Endodermal cell (in vitro differentiated cells): ENCODE measurements at regions not wholly inside any gene's neighbourhood (a gene's known extent, or its start where the extent isn't known, plus 50 kb on each side); places are given as distances from the start of the nearest gene placed in this dataset.

ENCODE experiments used
- DNase-seq: peaks from one replicate; pipeline ENCODE4 v3.0.0-alpha.2; 2017
- H3K27ac ChIP-seq: 2 replicates; pipeline ENCODE4 v1.5.1; 2013; ENCODE audit warnings: mild to moderate bottlenecking, low read depth, low read length, moderate library complexity
- H3K27me3 ChIP-seq: 2 replicates; pipeline ENCODE4 v1.6.1; 2013; ENCODE audit warnings: mild to moderate bottlenecking, low read length, moderate library complexity; ENCODE audit not compliant: insufficient read depth, control insufficient read depth, poor library complexity, severe bottlenecking
- H3K36me3 ChIP-seq: 2 replicates; pipeline ENCODE4 v1.7.0; 2013; ENCODE audit warnings: mild to moderate bottlenecking, low read length, moderate library complexity; ENCODE audit not compliant: control insufficient read depth, insufficient read depth
- H3K4me1 ChIP-seq: one replicate; pipeline ENCODE4 v1.7.0; 2013; ENCODE audit warnings: low read length; ENCODE audit not compliant: control insufficient read depth, insufficient read depth
- H3K4me3 ChIP-seq: 2 replicates; pipeline ENCODE4 v1.5.1; 2013; ENCODE audit warnings: mild to moderate bottlenecking, low read length, moderate library complexity
- H3K9ac ChIP-seq: 2 replicates; pipeline ENCODE4 v1.6.1; 2013; ENCODE audit warnings: mild to moderate bottlenecking, low read length, moderate library complexity; ENCODE audit not compliant: poor library complexity, severe bottlenecking; ENCODE audit errors: extremely low read depth
- H3K9me3 ChIP-seq: 2 replicates; pipeline ENCODE4 v1.6.1; 2013; ENCODE audit warnings: mild to moderate bottlenecking, low read length, moderate library complexity; ENCODE audit not compliant: control insufficient read depth
- H3K27ac Mint-ChIP-seq: 2 replicates; pipeline ENCODE4 v1.8.0; 2020; ENCODE audit warnings: mixed read lengths
- H3K27me3 Mint-ChIP-seq: 2 replicates; pipeline ENCODE4 v1.8.0; 2021; ENCODE audit warnings: mild to moderate bottlenecking, mixed read lengths; ENCODE audit not compliant: insufficient read depth
- H3K36me3 Mint-ChIP-seq: 2 replicates; pipeline ENCODE4 v1.8.0; 2020; ENCODE audit warnings: low read depth, mixed read lengths
- H3K4me1 Mint-ChIP-seq: 2 replicates; pipeline ENCODE4 v1.8.0; 2020; ENCODE audit warnings: mixed read lengths
- H3K4me3 Mint-ChIP-seq: 2 replicates; pipeline ENCODE4 v1.8.0; 2020; ENCODE audit warnings: mild to moderate bottlenecking, moderate library complexity, mixed read lengths
- H3K9me3 Mint-ChIP-seq: 2 replicates; pipeline ENCODE4 v1.8.0; 2020; ENCODE audit warnings: mild to moderate bottlenecking, mixed read lengths
- WGBS, 2 experiments: methylation state at CpG; one replicate each; pipeline versions ENCODE4 v1.1.5 to v1.1.7; 2013; ENCODE audit warnings: missing lambda C conversion rate in 2 of 2, mixed read lengths in 1 of 2; ENCODE audit not compliant: insufficient coverage in 1 of 2, insufficient read length in 1 of 2; 5-methylcytosine and 5-hydroxymethylcytosine counted together
- TF ChIP-seq, protein P1 (sequence below): fragments of 200-600 bp; sonication (generic); conservative IDR thresholded peaks from 2 replicates; pipeline ENCODE4 v1.5.0; 2021; ENCODE audit warnings: antibody characterized with exemption, mild to moderate bottlenecking

DNA sequence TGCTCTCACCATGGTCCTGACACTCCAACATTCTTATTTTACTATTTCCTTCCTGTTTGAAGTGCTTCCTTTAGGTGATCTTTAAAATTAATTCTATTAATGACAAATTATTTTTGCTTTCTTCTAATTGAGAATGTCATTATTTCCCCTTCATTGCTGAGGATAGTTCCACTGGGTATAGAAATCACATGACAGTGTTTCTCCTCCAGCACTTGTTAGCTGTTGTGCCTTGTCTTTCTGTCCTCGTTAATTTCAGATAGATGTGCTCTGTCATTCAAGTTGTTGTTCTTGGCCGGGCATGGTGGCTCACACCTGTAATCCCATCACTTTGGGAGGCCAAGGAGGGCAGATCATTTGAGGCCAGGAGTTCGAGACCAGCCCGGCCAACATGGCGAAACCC, 321.0 kb upstream of the RAB6C start:
- peaks cover 6% of the 10 kb centered on the region for H3K4me1 Mint-ChIP-seq
- H3K4me3 Mint-ChIP-seq, result no peak overlapping the region
- Histone ChIP-seq H3K27me3 (no peaks in the 10 kb centered on the region), H3K9ac (no peak overlapping the region), H3K4me3 (no peak overlapping the region), H3K4me1 (no peaks in the 10 kb centered on the region), H3K27ac (no peak overlapping the region), H3K36me3 (no peaks in the 10 kb centered on the region), H3K9me3 (no peaks in the 10 kb centered on the region)
- H3K36me3 Mint-ChIP-seq, result peaks cover 1% of the 10 kb centered on the region
- H3K27ac Mint-ChIP-seq, result no peak overlapping the region
- H3K9me3 Mint-ChIP-seq, result peaks cover 10% of the 10 kb centered on the region
- DNase-seq, result no peak
- WGBS, 2 experiments, result 93 to 94% methylated on average over 3 to 5 of the region's 5 CpGs
- H3K27me3 Mint-ChIP-seq, result peaks cover 11% of the 10 kb centered on the region
- TF ChIP-seq, protein P1, sequence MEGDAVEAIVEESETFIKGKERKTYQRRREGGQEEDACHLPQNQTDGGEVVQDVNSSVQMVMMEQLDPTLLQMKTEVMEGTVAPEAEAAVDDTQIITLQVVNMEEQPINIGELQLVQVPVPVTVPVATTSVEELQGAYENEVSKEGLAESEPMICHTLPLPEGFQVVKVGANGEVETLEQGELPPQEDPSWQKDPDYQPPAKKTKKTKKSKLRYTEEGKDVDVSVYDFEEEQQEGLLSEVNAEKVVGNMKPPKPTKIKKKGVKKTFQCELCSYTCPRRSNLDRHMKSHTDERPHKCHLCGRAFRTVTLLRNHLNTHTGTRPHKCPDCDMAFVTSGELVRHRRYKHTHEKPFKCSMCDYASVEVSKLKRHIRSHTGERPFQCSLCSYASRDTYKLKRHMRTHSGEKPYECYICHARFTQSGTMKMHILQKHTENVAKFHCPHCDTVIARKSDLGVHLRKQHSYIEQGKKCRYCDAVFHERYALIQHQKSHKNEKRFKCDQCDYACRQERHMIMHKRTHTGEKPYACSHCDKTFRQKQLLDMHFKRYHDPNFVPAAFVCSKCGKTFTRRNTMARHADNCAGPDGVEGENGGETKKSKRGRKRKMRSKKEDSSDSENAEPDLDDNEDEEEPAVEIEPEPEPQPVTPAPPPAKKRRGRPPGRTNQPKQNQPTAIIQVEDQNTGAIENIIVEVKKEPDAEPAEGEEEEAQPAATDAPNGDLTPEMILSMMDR, result no peak

DNA sequence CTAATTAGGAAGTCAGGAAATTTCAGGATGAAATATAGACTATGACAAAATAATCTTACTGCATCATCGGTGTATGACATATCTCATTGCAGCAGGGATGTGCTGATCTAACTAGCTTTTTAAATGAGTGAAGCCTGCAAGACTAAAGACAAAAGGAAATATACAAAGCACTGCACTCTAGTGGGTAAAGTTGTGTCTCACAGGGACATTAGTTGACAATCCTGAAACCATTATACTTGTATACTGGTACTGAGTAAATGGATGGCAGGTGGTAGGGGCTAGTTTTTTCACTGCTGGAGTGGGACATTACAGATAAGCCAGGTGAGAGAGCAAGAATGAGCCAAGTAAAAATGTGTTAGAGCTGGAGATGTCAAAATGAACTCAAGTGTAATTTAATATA, 317.5 kb upstream of the RAB6C start:
- H3K36me3 ChIP-seq, result no peaks in the 10 kb centered on the region
- H3K9me3 Mint-ChIP-seq, result peaks cover 10% of the 10 kb centered on the region
- H3K9ac ChIP-seq, result no peak overlapping the region
- H3K36me3 Mint-ChIP-seq, result peaks cover 1% of the 10 kb centered on the region
- H3K4me3 Mint-ChIP-seq, result no peak overlapping the region
- no peaks in the 10 kb centered on the region for H3K4me1 ChIP-seq
- no peak overlapping the region for H3K4me3 ChIP-seq
- no peak overlapping the region for H3K27ac ChIP-seq
- H3K27me3 ChIP-seq, result no peaks in the 10 kb centered on the region
- no peaks in the 10 kb centered on the region for H3K9me3 ChIP-seq
- no peak for DNase-seq
- 86 to 100% methylated on average over 1 of the region's 1 CpG for WGBS, 2 experiments
- peaks cover 6% of the 10 kb centered on the region for H3K4me1 Mint-ChIP-seq
- TF ChIP-seq, protein P1, result peak; percentile 62
- peaks cover 6% of the 10 kb centered on the region for H3K27me3 Mint-ChIP-seq
- no peak overlapping the region for H3K27ac Mint-ChIP-seq

DNA sequence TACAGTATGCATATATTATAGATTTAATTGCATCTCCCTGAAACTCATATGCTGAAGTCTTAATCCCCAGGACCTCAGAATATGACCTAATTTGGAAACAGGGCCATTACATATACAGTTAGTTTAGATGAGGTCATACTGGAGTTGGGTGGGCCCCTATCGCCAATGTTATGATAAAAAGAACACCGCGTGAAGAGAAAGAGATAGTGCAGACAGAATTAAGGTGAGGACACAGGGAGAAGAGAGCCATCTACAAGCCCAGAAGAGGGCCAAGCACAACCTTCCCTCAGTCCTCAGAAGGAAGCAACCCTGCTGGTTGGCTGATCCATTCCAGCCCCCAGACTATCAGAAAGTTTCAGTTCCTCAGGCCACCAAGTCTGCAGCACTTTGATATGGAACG, 311.9 kb upstream of the RAB6C start:
- 94 to 95% methylated on average over 4 of the region's 4 CpGs for WGBS, 2 experiments
- no peak overlapping the region for H3K9ac ChIP-seq
- no peaks in the 10 kb centered on the region for H3K36me3 Mint-ChIP-seq
- H3K9me3 Mint-ChIP-seq, result no peaks in the 10 kb centered on the region
- H3K4me1 ChIP-seq, result no peaks in the 10 kb centered on the region
- TF ChIP-seq, protein P1, result no peak
- peaks cover 5% of the 10 kb centered on the region for H3K27me3 Mint-ChIP-seq
- H3K4me1 Mint-ChIP-seq, result no peaks in the 10 kb centered on the region
- no peaks in the 10 kb centered on the region for H3K9me3 ChIP-seq
- no peaks in the 10 kb centered on the region for H3K27me3 ChIP-seq
- H3K36me3 ChIP-seq, result no peaks in the 10 kb centered on the region
- no peak overlapping the region for H3K27ac Mint-ChIP-seq
- no peak overlapping the region for H3K4me3 Mint-ChIP-seq
- no peak overlapping the region for H3K27ac ChIP-seq
- no peak overlapping the region for H3K4me3 ChIP-seq
- no peak for DNase-seq
